ENCODE measurements at regions not wholly inside any gene's neighbourhood (a gene's known extent, or its start where the extent isn't known, plus 50 kb on each side); places are given as distances from the start of the nearest gene placed in this dataset.

DNA sequence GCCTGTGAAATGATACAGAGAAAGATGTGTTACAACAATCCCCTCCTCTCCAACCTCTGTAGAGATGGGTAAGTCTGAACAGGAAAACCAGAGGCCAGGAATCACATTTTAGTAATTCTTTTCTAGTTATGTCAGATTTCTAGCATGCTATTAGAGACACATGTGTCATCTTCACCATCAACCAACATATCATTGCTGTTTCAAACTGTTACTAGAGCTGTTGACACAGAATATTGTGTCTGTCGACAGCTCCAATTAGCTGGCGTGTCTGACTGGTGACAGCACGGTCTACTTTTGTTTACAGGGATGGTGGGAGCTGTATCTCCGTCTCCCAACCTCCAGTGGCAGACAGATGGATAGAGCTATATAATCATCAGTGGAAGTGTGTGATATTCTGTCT, 393.2 kb downstream of the SOX2 start:
- Histone ChIP-seq H3K9me3 (ENCODE audit: low read depth, low read length) (no peaks in the 10 kb centered on the region), H3K79me2 (ENCODE audit: insufficient read depth, low read length) (no peaks in the 10 kb centered on the region), H3K36me3 (ENCODE audit: insufficient read depth, low read length) (no peaks in the 10 kb centered on the region), H2AFZ (ENCODE audit: low read length) (no peak overlapping the region), H3K4me3 (ENCODE audit: insufficient read depth, low read length) (no peak overlapping the region), H3K4me1 (ENCODE audit: insufficient read depth, low read length) (no peaks in the 10 kb centered on the region), H4K20me1 (ENCODE audit: insufficient read depth, low read length) (no peaks in the 10 kb centered on the region), H3K27me3 (ENCODE audit: insufficient read depth, low read length) (no peaks in the 10 kb centered on the region), H3K27ac (ENCODE audit: low read depth, low read length) (no peak overlapping the region), H3K4me2 (ENCODE audit: insufficient read depth, low read length) (no peak overlapping the region)
- no peak for DNase-seq (ENCODE audit: insufficient read length, low spot score, missing footprints)
- TF ChIP-seq, protein P1, sequence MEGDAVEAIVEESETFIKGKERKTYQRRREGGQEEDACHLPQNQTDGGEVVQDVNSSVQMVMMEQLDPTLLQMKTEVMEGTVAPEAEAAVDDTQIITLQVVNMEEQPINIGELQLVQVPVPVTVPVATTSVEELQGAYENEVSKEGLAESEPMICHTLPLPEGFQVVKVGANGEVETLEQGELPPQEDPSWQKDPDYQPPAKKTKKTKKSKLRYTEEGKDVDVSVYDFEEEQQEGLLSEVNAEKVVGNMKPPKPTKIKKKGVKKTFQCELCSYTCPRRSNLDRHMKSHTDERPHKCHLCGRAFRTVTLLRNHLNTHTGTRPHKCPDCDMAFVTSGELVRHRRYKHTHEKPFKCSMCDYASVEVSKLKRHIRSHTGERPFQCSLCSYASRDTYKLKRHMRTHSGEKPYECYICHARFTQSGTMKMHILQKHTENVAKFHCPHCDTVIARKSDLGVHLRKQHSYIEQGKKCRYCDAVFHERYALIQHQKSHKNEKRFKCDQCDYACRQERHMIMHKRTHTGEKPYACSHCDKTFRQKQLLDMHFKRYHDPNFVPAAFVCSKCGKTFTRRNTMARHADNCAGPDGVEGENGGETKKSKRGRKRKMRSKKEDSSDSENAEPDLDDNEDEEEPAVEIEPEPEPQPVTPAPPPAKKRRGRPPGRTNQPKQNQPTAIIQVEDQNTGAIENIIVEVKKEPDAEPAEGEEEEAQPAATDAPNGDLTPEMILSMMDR (IDR thresholded peaks at IDR 0.05; ENCODE audit: extremely low read depth, low read depth, low read length), result no peak

DNA sequence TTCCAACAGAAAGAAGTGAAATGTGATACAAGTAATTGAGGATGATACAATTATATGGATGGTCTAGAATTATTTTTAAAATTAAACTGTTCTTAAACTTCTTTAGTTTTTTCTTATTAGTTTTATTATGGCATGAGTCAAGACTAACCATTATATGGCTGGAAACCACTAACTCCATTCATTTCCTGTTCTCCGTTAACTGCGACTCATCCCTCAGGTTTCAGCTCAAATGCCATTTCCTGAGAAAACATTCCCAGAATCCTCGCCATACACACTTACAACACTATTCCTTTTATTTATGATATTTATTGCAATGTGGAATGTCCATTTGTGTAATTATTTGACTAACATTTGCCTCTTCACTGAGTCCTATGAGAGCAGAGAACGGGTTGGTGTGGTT, 394.1 kb downstream of the SOX2 start:
- Histone ChIP-seq H4K20me1 (ENCODE audit: insufficient read depth, low read length) (no peaks in the 10 kb centered on the region), H3K9me3 (ENCODE audit: low read depth, low read length) (no peaks in the 10 kb centered on the region), H2AFZ (ENCODE audit: low read length) (no peak overlapping the region), H3K79me2 (ENCODE audit: insufficient read depth, low read length) (no peaks in the 10 kb centered on the region), H3K4me3 (ENCODE audit: insufficient read depth, low read length) (no peak overlapping the region), H3K27ac (ENCODE audit: low read depth, low read length) (no peak overlapping the region), H3K27me3 (ENCODE audit: insufficient read depth, low read length) (no peaks in the 10 kb centered on the region), H3K4me2 (ENCODE audit: insufficient read depth, low read length) (no peak overlapping the region), H3K36me3 (ENCODE audit: insufficient read depth, low read length) (no peaks in the 10 kb centered on the region), H3K4me1 (ENCODE audit: insufficient read depth, low read length) (no peaks in the 10 kb centered on the region)
- no peak for DNase-seq (ENCODE audit: insufficient read length, low spot score, missing footprints)
- TF ChIP-seq, protein P1 (IDR thresholded peaks at IDR 0.05; ENCODE audit: extremely low read depth, low read depth, low read length), result no peak

DNA sequence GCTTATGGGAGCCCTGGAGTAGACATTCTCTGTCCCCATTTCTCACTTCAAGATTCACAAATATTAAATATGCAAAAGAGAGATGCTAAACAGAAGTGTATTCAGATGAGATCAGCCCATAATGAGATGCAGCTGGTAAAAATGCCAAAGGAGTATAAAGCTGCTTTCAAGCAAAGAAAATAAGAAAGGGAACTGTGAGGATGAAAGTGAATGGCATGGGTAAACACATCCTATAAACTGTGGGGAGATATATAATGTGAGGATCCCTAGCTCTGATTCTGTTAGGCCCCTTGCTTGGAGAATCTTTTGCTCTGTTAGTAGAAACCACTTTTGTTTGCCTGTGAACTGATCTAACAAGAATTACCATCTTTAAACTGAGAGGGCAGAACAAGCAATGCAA, 396.6 kb downstream of the SOX2 start:
- no peaks in the 10 kb centered on the region for H4K20me1 ChIP-seq (ENCODE audit: insufficient read depth, low read length)
- no peak overlapping the region for H3K4me3 ChIP-seq (ENCODE audit: insufficient read depth, low read length)

DNA sequence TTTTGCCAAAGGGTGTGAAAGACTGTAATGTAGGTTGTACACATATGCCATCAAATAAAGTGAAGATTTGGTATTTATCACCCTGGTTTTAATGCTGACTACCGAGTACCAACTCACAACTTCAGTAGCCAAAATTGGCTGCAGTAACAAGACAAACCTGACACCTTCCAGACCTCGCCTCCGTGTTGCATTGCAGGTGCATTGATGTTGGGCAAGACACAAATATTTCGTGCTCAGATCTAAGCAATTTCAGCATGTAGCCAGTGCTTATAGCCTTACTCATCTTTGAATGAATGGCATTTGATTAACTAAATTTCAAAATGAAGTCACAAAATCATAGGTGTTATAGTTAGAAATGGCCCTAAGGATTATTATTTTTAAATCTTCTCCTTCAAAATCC, 400.2 kb downstream of the SOX2 start:
- no peaks in the 10 kb centered on the region for H3K4me1 ChIP-seq (ENCODE audit: insufficient read depth, low read length)
- H4K20me1 ChIP-seq (ENCODE audit: insufficient read depth, low read length), result no peaks in the 10 kb centered on the region
- H3K36me3 ChIP-seq (ENCODE audit: insufficient read depth, low read length), result no peaks in the 10 kb centered on the region
- H3K4me2 ChIP-seq (ENCODE audit: insufficient read depth, low read length), result no peak overlapping the region
- no peak for DNase-seq (ENCODE audit: insufficient read length, low spot score, missing footprints)
- H3K79me2 ChIP-seq (ENCODE audit: insufficient read depth, low read length), result no peaks in the 10 kb centered on the region
- TF ChIP-seq, protein P1 (IDR thresholded peaks at IDR 0.05; ENCODE audit: extremely low read depth, low read depth, low read length), result no peak
- H3K27me3 ChIP-seq (ENCODE audit: insufficient read depth, low read length), result no peaks in the 10 kb centered on the region
- H2AFZ ChIP-seq (ENCODE audit: low read length), result no peak overlapping the region
- no peak overlapping the region for H3K4me3 ChIP-seq (ENCODE audit: insufficient read depth, low read length)
- no peak overlapping the region for H3K27ac ChIP-seq (ENCODE audit: low read depth, low read length)
- no peaks in the 10 kb centered on the region for H3K9me3 ChIP-seq (ENCODE audit: low read depth, low read length)

More for the DNA sequence above, 396.6 kb downstream of the SOX2 start:
- H3K9me3 ChIP-seq (ENCODE audit: low read depth, low read length), result no peaks in the 10 kb centered on the region
- no peaks in the 10 kb centered on the region for H3K4me1 ChIP-seq (ENCODE audit: insufficient read depth, low read length)
- no peak overlapping the region for H3K27ac ChIP-seq (ENCODE audit: low read depth, low read length)
- H2AFZ ChIP-seq (ENCODE audit: low read length), result no peak overlapping the region
- no peak for DNase-seq (ENCODE audit: insufficient read length, low spot score, missing footprints)
- TF ChIP-seq, protein P1 (IDR thresholded peaks at IDR 0.05; ENCODE audit: extremely low read depth, low read depth, low read length), result no peak
- H3K27me3 ChIP-seq (ENCODE audit: insufficient read depth, low read length), result no peaks in the 10 kb centered on the region
- no peaks in the 10 kb centered on the region for H3K79me2 ChIP-seq (ENCODE audit: insufficient read depth, low read length)
- no peak overlapping the region for H3K4me2 ChIP-seq (ENCODE audit: insufficient read depth, low read length)
- H3K36me3 ChIP-seq (ENCODE audit: insufficient read depth, low read length), result no peaks in the 10 kb centered on the region
